Hepatocyte (in vitro differentiated cells): ENCODE measurements at regions not wholly inside any gene's neighbourhood (a gene's known extent, or its start where the extent isn't known, plus 50 kb on each side); places are given as distances from the start of the nearest gene placed in this dataset.
"Not testable (repeated sequence)": the region's sequence is repeated elsewhere in the genome, so short reads cannot be mapped to it uniquely, and the experiment has no call there.

Experiments
- DNase-seq: peaks from one replicate; pipeline ENCODE4 v3.0.0-alpha.2; 2016; ENCODE audit warnings: low spot score
- H2AFZ ChIP-seq: fragments of 200-600 bp; sonication (generic); 2 replicates; pipeline ENCODE4 v1.6.0; 2016; ENCODE audit warnings: antibody characterized with exemption, mild to moderate bottlenecking
- H3K27ac ChIP-seq: fragments of 200-600 bp; sonication (generic); 2 replicates; pipeline ENCODE4 v1.5.1; 2016; ENCODE audit warnings: mild to moderate bottlenecking
- H3K27me3 ChIP-seq: fragments of 200-600 bp; sonication (generic); 2 replicates; pipeline ENCODE4 v1.6.1; 2016
- H3K36me3 ChIP-seq: fragments of 200-600 bp; sonication (generic); replicated peaks from 2 replicates; pipeline ENCODE4 v1.5.1; 2016; ENCODE audit warnings: low read depth; ENCODE audit not compliant: insufficient read depth
- H3K4me1 ChIP-seq: fragments of 200-600 bp; sonication (generic); 2 replicates; pipeline ENCODE4 v1.5.1; 2016; ENCODE audit warnings: mild to moderate bottlenecking, moderate library complexity; ENCODE audit not compliant: insufficient read depth
- H3K4me2 ChIP-seq: fragments of 200-600 bp; sonication (generic); 2 replicates; pipeline ENCODE4 v1.6.0; 2016
- H3K4me3 ChIP-seq: fragments of 200-600 bp; sonication (generic); 2 replicates; pipeline ENCODE4 v1.5.1; 2016; ENCODE audit warnings: mild to moderate bottlenecking
- H3K79me2 ChIP-seq: fragments of 200-600 bp; sonication (generic); 2 replicates; pipeline ENCODE4 v1.6.0; 2017; ENCODE audit warnings: mild to moderate bottlenecking
- H3K9me2 ChIP-seq: fragments of 200-600 bp; sonication (generic); replicated peaks from 2 replicates; pipeline ENCODE4 v1.6.0; 2017; ENCODE audit warnings: mild to moderate bottlenecking; ENCODE audit not compliant: insufficient read depth
- H3K9me3 ChIP-seq: fragments of 200-600 bp; sonication (generic); 2 replicates; pipeline ENCODE4 v1.5.1; 2016; ENCODE audit warnings: low read depth, mild to moderate bottlenecking
- H4K20me1 ChIP-seq: fragments of 200-600 bp; sonication (generic); 2 replicates; pipeline ENCODE4 v1.6.0; 2016; ENCODE audit warnings: mild to moderate bottlenecking; ENCODE audit not compliant: insufficient read depth, poor library complexity, severe bottlenecking
- CTCF ChIP-seq: fragments of 200-600 bp; sonication (generic); IDR thresholded peaks from 2 replicates; pipeline ENCODE4 v1.5.1; 2016; ENCODE audit warnings: antibody characterized with exemption, mild to moderate bottlenecking; ENCODE audit not compliant: poor library complexity
- EZH2 ChIP-seq: fragments of 200-600 bp; sonication (generic); IDR thresholded peaks from 2 replicates; pipeline ENCODE4 v1.6.1; 2016; ENCODE audit warnings: antibody characterized with exemption, mild to moderate bottlenecking, borderline replicate concordance
- EZH2phosphoT487 ChIP-seq: fragments of 200-600 bp; sonication (generic); IDR thresholded peaks from one replicate; pipeline ENCODE4 v1.6.1; 2018; ENCODE audit warnings: antibody characterized with exemption, mild to moderate bottlenecking, low read depth, moderate library complexity; ENCODE audit not compliant: unreplicated experiment, severe bottlenecking
- WGBS: methylation state at CpG from one replicate; pipeline ENCODE4 v1.1.6; 2016; ENCODE audit warnings: low lambda C conversion rate; ENCODE audit errors: missing lambda C conversion rate; 5-methylcytosine and 5-hydroxymethylcytosine counted together
- small RNA-seq: library from RNA; depleted of rRNA; stranded (forward); fragments of <200 nt; gene quantifications from one replicate; pipeline ENCODE3, GENCODE V24; 2014

DNA sequence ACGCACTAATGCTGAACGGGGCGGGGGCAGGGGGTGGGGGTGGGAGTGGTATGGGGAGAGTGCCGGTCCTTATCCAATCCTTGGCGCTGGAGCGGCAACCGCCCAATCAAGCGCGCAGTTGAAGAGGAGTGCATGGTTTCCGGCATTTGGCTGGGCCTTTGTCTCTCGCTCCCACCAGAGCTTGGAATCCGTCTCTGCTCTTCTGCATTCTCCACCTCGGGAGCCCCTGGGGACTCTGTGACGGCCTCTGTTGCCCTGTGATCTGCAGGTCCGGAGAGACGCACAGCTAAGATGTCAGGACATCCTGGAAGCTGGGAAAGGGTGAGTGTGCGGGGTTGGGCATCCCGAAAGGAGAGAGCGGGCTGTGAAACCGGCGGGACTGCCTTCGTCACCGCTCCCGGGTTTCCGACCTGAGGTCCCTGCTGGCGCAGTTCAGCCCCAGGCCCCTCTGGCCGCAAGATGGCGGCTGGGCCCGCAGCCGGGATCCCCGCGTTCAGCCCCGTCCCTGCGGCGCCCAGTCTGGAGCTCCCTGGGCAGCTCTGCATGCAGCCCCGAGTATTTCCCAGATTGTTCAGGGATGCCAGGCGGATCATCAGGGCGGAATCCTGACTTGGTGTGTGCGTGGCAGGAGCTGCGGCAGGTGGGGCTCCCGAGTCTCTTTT, 53.6 kb upstream of the ZNF254 start:
- 1% methylated on average over 41 of the region's 41 CpGs for WGBS
- Histone ChIP-seq H3K9me3 (no peaks in the 10 kb centered on the region), H2AFZ (peak overlapping the region; percentile 86), H4K20me1 (peaks cover 10% of the 10 kb centered on the region), H3K27ac (peak overlapping the region; percentile 99), H3K79me2 (peaks cover 44% of the 10 kb centered on the region), H3K4me2 (peak overlapping the region; percentile 90), H3K9me2 (no peaks in the 10 kb centered on the region), H3K4me3 (peak overlapping the region; percentile 91), H3K36me3 (no peaks in the 10 kb centered on the region), H3K4me1 (peaks cover 17% of the 10 kb centered on the region), H3K27me3 (no peaks in the 10 kb centered on the region)
- no peak for TF ChIP-seq EZH2phosphoT487
- peak; percentile 5 for TF ChIP-seq CTCF
- no peak for TF ChIP-seq EZH2
- peak; percentile 94 for DNase-seq

- Histone ChIP-seq H3K9me2 (no peaks in the 10 kb centered on the region), H3K4me1 (peaks cover 17% of the 10 kb centered on the region), H3K4me2 (peak overlapping the region; percentile 90), H3K79me2 (peaks cover 49% of the 10 kb centered on the region), H4K20me1 (peaks cover 13% of the 10 kb centered on the region), H3K9me3 (no peaks in the 10 kb centered on the region), H3K27me3 (no peaks in the 10 kb centered on the region), H2AFZ (peak overlapping the region; percentile 86), H3K27ac (peak overlapping the region; percentile 99), H3K4me3 (peak overlapping the region; percentile 91), H3K36me3 (no peaks in the 10 kb centered on the region)
- 1% methylated on average over 15 of the region's 15 CpGs for WGBS
- DNase-seq = peak; percentile 73
- no peak for TF ChIP-seq CTCF
Observed at GRCh38 chr19:24033963-24034342, 53.0 kb upstream of the ZNF254 start.

GRCh38 chr19:24035261-24035880, 51.6 kb upstream of the ZNF254 start:
- peaks cover 19% of the 10 kb centered on the region for H4K20me1 ChIP-seq
- H3K27ac ChIP-seq = peak overlapping the region; percentile 99
- WGBS = 93% methylated on average over 12 of the region's 12 CpGs
- peaks cover 64% of the 10 kb centered on the region for H3K79me2 ChIP-seq
- H3K27me3 ChIP-seq, H3K9me3 ChIP-seq, DNase-seq, H3K36me3 ChIP-seq, H3K9me2 ChIP-seq, H2AFZ ChIP-seq: not testable (repeated sequence)
- peak overlapping the region; percentile 91 for H3K4me3 ChIP-seq
- peak overlapping the region; percentile 90 for H3K4me2 ChIP-seq
- peaks cover 17% of the 10 kb centered on the region for H3K4me1 ChIP-seq

Small RNA genes lying in the stretch of these regions (small RNA-seq; reads per million reads assigned to genes)
- gene RNA5-8SP4 = 0.09 reads per million
